IMR-90 (cell line): ENCODE measurements at regions not wholly inside any gene's neighbourhood (a gene's known extent, or its start where the extent isn't known, plus 50 kb on each side); places are given as distances from the start of the nearest gene placed in this dataset.

ENCODE experiments used
- ATAC-seq: fragments of 200-7000 bp; cut with Tn5 transposase; 2 replicates; pipeline ENCODE4 v1.9.1; 2020; ENCODE audit warnings: low read depth, mild to moderate bottlenecking, moderate library complexity
- BruUV-seq: library from RNA; stranded (reverse); fragments of 400-500 nt; replicated peaks from 2 replicates; lab custom pipeline; 2021; lab: Mats Ljungman, UMichigan
- CTCF ChIA-PET: fragments of 300-600 bp; formaldehyde crosslinking; extraction: SDS; loops from one replicate; lab custom pipeline; 2021; ENCODE audit warnings: antibody characterized with exemption; lab: Yijun Ruan, JAX
- POLR2A ChIA-PET: fragments of 300-600 bp; sonication (Branson Sonifier 250); formaldehyde crosslinking; loops from one replicate; lab custom pipeline; 2022; ENCODE audit warnings: antibody characterized with exemption; ENCODE audit not compliant: unreplicated experiment; lab: Charles Lee
- DNase-seq: peaks from one replicate; pipeline ENCODE4 v3.0.0; 2013
- H2AFZ ChIP-seq: replicated peaks from 2 replicates; pipeline ENCODE3; 2013; ENCODE audit warnings: low read length, mild to moderate bottlenecking; ENCODE audit not compliant: poor library complexity
- H2AK5ac ChIP-seq: 2 replicates; pipeline ENCODE4 v1.6.1; 2013; ENCODE audit warnings: low read depth, low read length, inconsistent platforms
- H2AK9ac ChIP-seq: replicated peaks from 2 replicates; pipeline ENCODE3; 2013; ENCODE audit warnings: mild to moderate bottlenecking, low read depth, low read length, moderate library complexity; ENCODE audit not compliant: poor library complexity
- H2BK120ac ChIP-seq: 2 replicates; pipeline ENCODE4 v1.6.1; 2013; ENCODE audit warnings: low read depth, low read length, inconsistent platforms
- H2BK15ac ChIP-seq: 3 replicates; pipeline ENCODE4 v1.6.1; 2013; ENCODE audit warnings: low read depth, low read length, inconsistent platforms
- H2BK20ac ChIP-seq: 2 replicates; pipeline ENCODE4 v1.6.1; 2013; ENCODE audit warnings: low read depth, mild to moderate bottlenecking, inconsistent platforms, low read length, moderate library complexity
- H2BK5ac ChIP-seq: 2 replicates; pipeline ENCODE4 v1.6.1; 2013; ENCODE audit warnings: mild to moderate bottlenecking, low read depth, low read length, inconsistent platforms; ENCODE audit not compliant: poor library complexity, severe bottlenecking
- H3K14ac ChIP-seq: replicated peaks from 2 replicates; pipeline ENCODE4 v1.6.1; 2013; ENCODE audit warnings: low read depth, low read length, inconsistent platforms
- H3K18ac ChIP-seq: 2 replicates; pipeline ENCODE4 v1.6.1; 2013; ENCODE audit warnings: low read depth, low read length, control low read depth
- H3K23ac ChIP-seq: 2 replicates; pipeline ENCODE4 v1.6.1; 2013; ENCODE audit warnings: low read depth, low read length, inconsistent platforms
- H3K27ac ChIP-seq: 2 replicates; pipeline ENCODE4 v1.5.1; 2013; ENCODE audit warnings: mild to moderate bottlenecking, control low read depth, low read length; ENCODE audit not compliant: insufficient read depth
- H3K27me3 ChIP-seq: 2 replicates; pipeline ENCODE4 v1.6.1; 2013; ENCODE audit warnings: low read length; ENCODE audit not compliant: control insufficient read depth, insufficient read depth
- H3K36me3 ChIP-seq: 2 replicates; pipeline ENCODE4 v1.6.1; 2013; ENCODE audit warnings: low read length, mixed read lengths; ENCODE audit not compliant: control insufficient read depth, insufficient read depth
- H3K4ac ChIP-seq: 2 replicates; pipeline ENCODE4 v1.6.1; 2013; ENCODE audit warnings: low read depth, low read length, inconsistent platforms
- H3K4me1 ChIP-seq: 2 replicates; pipeline ENCODE4 v1.6.1; 2013; ENCODE audit warnings: low read length, mixed read lengths; ENCODE audit not compliant: control insufficient read depth, insufficient read depth
- H3K4me2 ChIP-seq: 2 replicates; pipeline ENCODE4 v1.6.1; 2013; ENCODE audit warnings: low read depth, mild to moderate bottlenecking, control low read depth, low read length, moderate library complexity
- H3K4me3 ChIP-seq: 2 replicates; pipeline ENCODE4 v1.5.1; 2013; ENCODE audit warnings: low read depth, mild to moderate bottlenecking, control low read depth, low read length, moderate library complexity; ENCODE audit not compliant: insufficient read depth
- H3K56ac ChIP-seq: 2 replicates; pipeline ENCODE4 v1.6.1; 2013; ENCODE audit warnings: low read length, inconsistent platforms; ENCODE audit not compliant: insufficient read depth; ENCODE audit errors: extremely low read depth
- H3K79me1 ChIP-seq, 2 experiments: 2 replicates each; pipeline ENCODE4 v1.6.1; 2013; ENCODE audit warnings: low read length in 2 of 2, inconsistent platforms in 1 of 2, low read depth in 1 of 2
- H3K9ac ChIP-seq: 2 replicates; pipeline ENCODE4 v1.6.1; 2013; ENCODE audit warnings: low read depth, low read length, control low read depth
- H3K9me1 ChIP-seq: 2 replicates; pipeline ENCODE4 v1.6.1; 2013; ENCODE audit warnings: low read length, inconsistent platforms; ENCODE audit not compliant: insufficient read depth
- H3K9me3 ChIP-seq: 2 replicates; pipeline ENCODE4 v1.6.1; 2013; ENCODE audit warnings: low read length; ENCODE audit not compliant: control insufficient read depth, insufficient read depth
- H4K20me1 ChIP-seq: 2 replicates; pipeline ENCODE4 v1.6.1; 2013; ENCODE audit warnings: low read length, inconsistent platforms; ENCODE audit not compliant: insufficient read depth
- H4K5ac ChIP-seq: 2 replicates; pipeline ENCODE4 v1.6.1; 2013; ENCODE audit warnings: mild to moderate bottlenecking, low read depth, low read length, control low read depth
- H4K8ac ChIP-seq, 2 experiments: 2 replicates each; pipeline ENCODE4 v1.6.1; 2013; ENCODE audit warnings: low read depth in 2 of 2, low read length in 2 of 2, control low read depth in 1 of 2, inconsistent platforms in 1 of 2
- H4K91ac ChIP-seq: 2 replicates; pipeline ENCODE4 v1.6.1; 2013; ENCODE audit warnings: low read depth, low read length, inconsistent platforms; ENCODE audit not compliant: insufficient read depth
- BHLHE40 ChIP-seq: fragments of 150-350 bp; IDR thresholded peaks from 2 replicates; pipeline ENCODE4 v1.6.1; 2016; ENCODE audit warnings: mild to moderate bottlenecking, low read depth, low read length
- CEBPB ChIP-seq: IDR thresholded peaks from 2 replicates; pipeline ENCODE4 v1.6.1; 2012; ENCODE audit warnings: low read depth, low read length, improper control_type of control experiment
- CHD1 ChIP-seq: IDR thresholded peaks from 2 replicates; pipeline ENCODE4 v1.6.1; 2012; ENCODE audit warnings: low read depth, low read length, improper control_type of control experiment
- FOS ChIP-seq: fragments of 150-350 bp; IDR thresholded peaks from 2 replicates; pipeline ENCODE4 v1.6.1; 2016; ENCODE audit warnings: low read depth, low read length
- MAFK ChIP-seq: IDR thresholded peaks from 2 replicates; pipeline ENCODE4 v1.6.1; 2012; ENCODE audit warnings: low read depth, low read length, improper control_type of control experiment
- MAZ ChIP-seq: IDR thresholded peaks from 2 replicates; pipeline ENCODE4 v1.6.1; 2012; ENCODE audit warnings: low read depth, mild to moderate bottlenecking, low read length, improper control_type of control experiment, moderate library complexity, borderline replicate concordance
- MXI1 ChIP-seq: IDR thresholded peaks from 2 replicates; pipeline ENCODE4 v1.6.1; 2012; ENCODE audit warnings: low read depth, mild to moderate bottlenecking, low read length, moderate library complexity, borderline replicate concordance
- NFE2L2 ChIP-seq: fragments of 150-350 bp; IDR thresholded peaks from 2 replicates; pipeline ENCODE4 v1.6.1; 2016; ENCODE audit warnings: low read depth, mild to moderate bottlenecking, low read length
- POLR2A ChIP-seq: IDR thresholded peaks from 2 replicates; pipeline ENCODE4 v1.6.1; 2012; ENCODE audit warnings: mild to moderate bottlenecking, low read depth, low read length
- RAD21 ChIP-seq: IDR thresholded peaks from 2 replicates; pipeline ENCODE4 v1.6.1; 2012; ENCODE audit warnings: low read length, improper control_type of control experiment
- RFX5 ChIP-seq: IDR thresholded peaks from 2 replicates; pipeline ENCODE4 v1.8.0; 2012; ENCODE audit warnings: low read depth, mild to moderate bottlenecking, low read length, moderate library complexity
- SMC3 ChIP-seq: fragments of 150-350 bp; IDR thresholded peaks from 2 replicates; pipeline ENCODE4 v1.6.1; 2016; ENCODE audit warnings: low read depth, mild to moderate bottlenecking, antibody characterized with exemption, low read length, moderate library complexity
- WGBS, 2 experiments: methylation state at CpG; one replicate each; pipeline versions ENCODE4 v1.1.5 to v1.1.7; 2013; ENCODE audit warnings: missing lambda C conversion rate in 2 of 2; ENCODE audit not compliant: insufficient read length in 1 of 2; ENCODE audit errors: extremely low coverage in 2 of 2; 5-methylcytosine and 5-hydroxymethylcytosine counted together
- dilution Hi-C: fragments of 300-500 bp; cut with HindIII; formaldehyde crosslinking; loops from one replicate; pipeline ENCODE4 v1.14.3; 2018; ENCODE audit warnings: low sequenced_read_pairs; ENCODE audit not compliant: unreplicated experiment
- in situ Hi-C: fragments of 300-500 bp; cut with MboI; formaldehyde crosslinking; loops from 3 replicates; pipeline ENCODE4 v1.14.3; 2019; ENCODE audit warnings: low sequenced_read_pairs, inconsistent platforms, mixed read lengths
- intact Hi-C: fragments of 100-400 bp; cut with micrococcal nuclease; formaldehyde crosslinking; loops from 2 replicates; pipeline ENCODE4 v1.10.0; 2022
- TF ChIP-seq, protein P1 (sequence below): conservative IDR thresholded peaks from 2 replicates; pipeline ENCODE4 v1.5.1; 2012; ENCODE audit warnings: mild to moderate bottlenecking, low read depth, low read length, improper control_type of control experiment
- TF ChIP-seq, protein P2 (sequence below): fragments of 150-350 bp; IDR thresholded peaks from 2 replicates; pipeline ENCODE4 v1.6.1; 2017; ENCODE audit warnings: mild to moderate bottlenecking, antibody characterized with exemption, low read length, low read depth

DNA sequence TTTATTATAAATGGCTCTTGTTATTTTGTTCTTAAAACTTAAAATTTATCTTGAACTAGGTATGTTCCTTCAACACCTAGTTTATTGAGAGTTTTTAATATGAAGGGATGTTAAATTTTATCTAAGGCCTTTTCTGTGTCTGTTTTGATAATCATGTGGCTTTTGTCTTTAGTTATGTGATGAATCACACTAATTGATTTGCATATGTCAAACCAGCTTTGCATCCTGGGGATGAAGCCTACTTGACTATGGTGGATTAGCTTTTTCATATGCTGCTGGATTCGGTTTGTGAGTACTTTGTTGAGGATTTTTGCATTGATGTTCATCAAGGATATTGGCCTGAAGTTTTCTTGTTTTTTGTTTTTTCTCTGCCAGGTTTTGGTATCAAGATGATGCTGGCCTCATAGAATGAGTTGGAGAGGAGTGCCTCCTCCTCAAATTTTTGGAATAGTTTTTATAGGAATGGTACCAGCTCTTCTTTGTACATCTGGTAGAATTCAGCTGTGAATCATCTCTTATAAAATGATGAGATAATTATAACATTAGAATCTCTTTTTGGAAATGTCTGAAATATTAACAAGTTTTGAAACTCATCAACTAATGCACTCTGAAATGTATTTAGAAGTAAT is 78.7 kb upstream of the AGR3 start:
- Histone ChIP-seq H4K5ac (no peak overlapping the region), H3K4me1 (0 out of 2 replicates have a peak, but pooled peaks cover 4% of the 10 kb centered on the region), H3K4me3 (no peak overlapping the region), H3K18ac (no peak overlapping the region), H3K9ac (no peak overlapping the region), H3K56ac (no peak overlapping the region), H3K27me3 (no peaks in the 10 kb centered on the region; the same call in 1 of the 2 replicates), H3K4ac (no peak overlapping the region), H2BK15ac (no peak overlapping the region), H4K91ac (no peak overlapping the region), H2BK5ac (no peak overlapping the region), H3K9me1 (no peaks in the 10 kb centered on the region), H3K14ac (no peak overlapping the region), H3K36me3 (no peaks in the 10 kb centered on the region), H2AFZ (no peak overlapping the region), H2AK5ac (no peak overlapping the region), H2AK9ac (no peak overlapping the region), H3K23ac (no peak overlapping the region), H2BK120ac (no peak overlapping the region), H2BK20ac (no peak overlapping the region), H4K20me1 (no peaks in the 10 kb centered on the region), H4K8ac (no peak overlapping the region), H3K9me3 (no peaks in the 10 kb centered on the region), H3K27ac (no peak overlapping the region), H3K79me1 (no peaks in the 10 kb centered on the region), H3K4me2 (no peak overlapping the region)
- DNase-seq (no peak), ATAC-seq (no peak)
- POLR2A ChIA-PET, result no interaction called here
- no CpG with 5 or more reads among the region's 1 CpG for WGBS, 2 experiments
- in situ Hi-C loops, result no loop called here
- CTCF ChIA-PET, result no interaction called here
- no TSS peak for BruUV-seq
- TF ChIP-seq FOS (no peak), POLR2A (no peak), CEBPB (no peak), CHD1 (no peak), MAZ (no peak), BHLHE40 (no peak), NFE2L2 (no peak), MXI1 (no peak), RFX5 (no peak), MAFK (no peak), RAD21 (no peak), SMC3 (no peak)
- TF ChIP-seq, protein P1, sequence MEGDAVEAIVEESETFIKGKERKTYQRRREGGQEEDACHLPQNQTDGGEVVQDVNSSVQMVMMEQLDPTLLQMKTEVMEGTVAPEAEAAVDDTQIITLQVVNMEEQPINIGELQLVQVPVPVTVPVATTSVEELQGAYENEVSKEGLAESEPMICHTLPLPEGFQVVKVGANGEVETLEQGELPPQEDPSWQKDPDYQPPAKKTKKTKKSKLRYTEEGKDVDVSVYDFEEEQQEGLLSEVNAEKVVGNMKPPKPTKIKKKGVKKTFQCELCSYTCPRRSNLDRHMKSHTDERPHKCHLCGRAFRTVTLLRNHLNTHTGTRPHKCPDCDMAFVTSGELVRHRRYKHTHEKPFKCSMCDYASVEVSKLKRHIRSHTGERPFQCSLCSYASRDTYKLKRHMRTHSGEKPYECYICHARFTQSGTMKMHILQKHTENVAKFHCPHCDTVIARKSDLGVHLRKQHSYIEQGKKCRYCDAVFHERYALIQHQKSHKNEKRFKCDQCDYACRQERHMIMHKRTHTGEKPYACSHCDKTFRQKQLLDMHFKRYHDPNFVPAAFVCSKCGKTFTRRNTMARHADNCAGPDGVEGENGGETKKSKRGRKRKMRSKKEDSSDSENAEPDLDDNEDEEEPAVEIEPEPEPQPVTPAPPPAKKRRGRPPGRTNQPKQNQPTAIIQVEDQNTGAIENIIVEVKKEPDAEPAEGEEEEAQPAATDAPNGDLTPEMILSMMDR, result no peak
- TF ChIP-seq, protein P2, sequence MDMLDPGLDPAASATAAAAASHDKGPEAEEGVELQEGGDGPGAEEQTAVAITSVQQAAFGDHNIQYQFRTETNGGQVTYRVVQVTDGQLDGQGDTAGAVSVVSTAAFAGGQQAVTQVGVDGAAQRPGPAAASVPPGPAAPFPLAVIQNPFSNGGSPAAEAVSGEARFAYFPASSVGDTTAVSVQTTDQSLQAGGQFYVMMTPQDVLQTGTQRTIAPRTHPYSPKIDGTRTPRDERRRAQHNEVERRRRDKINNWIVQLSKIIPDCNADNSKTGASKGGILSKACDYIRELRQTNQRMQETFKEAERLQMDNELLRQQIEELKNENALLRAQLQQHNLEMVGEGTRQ, result no peak
- dilution Hi-C loops, result no loop called here
- intact Hi-C loops, result no loop called here
